PC-3 (cell line): ENCODE measurements at regions not wholly inside any gene's neighbourhood (a gene's known extent, or its start where the extent isn't known, plus 50 kb on each side); places are given as distances from the start of the nearest gene placed in this dataset.

Experiments used
- CTCF ChIP-seq: fragments of 300-600 bp; sonication (generic); conservative IDR thresholded peaks from 2 replicates; pipeline ENCODE4 v1.5.1; 2017; ENCODE audit warnings: antibody characterized with exemption, low read depth, mild to moderate bottlenecking, low read length
- EZH2phosphoT487 ChIP-seq: fragments of 300-600 bp; sonication (generic); IDR thresholded peaks from 2 replicates; pipeline ENCODE4 v1.6.1; 2018; ENCODE audit warnings: mild to moderate bottlenecking, antibody characterized with exemption, low read length, borderline replicate concordance

GRCh38 chr13:31930490-31930889 is 101.1 kb upstream of the FRY start:
- TF ChIP-seq CTCF, result no peak
- no peak for TF ChIP-seq EZH2phosphoT487
